WTC11 (cell line): ENCODE measurements at regions not wholly inside any gene's neighbourhood (a gene's known extent, or its start where the extent isn't known, plus 50 kb on each side); places are given as distances from the start of the nearest gene placed in this dataset.

ENCODE experiments used
- ATAC-seq: fragments of 200-7000 bp; cut with Tn5 transposase; 2 replicates; pipeline ENCODE4 v1.10.0; 2021; ENCODE audit warnings: mild to moderate bottlenecking, moderate library complexity
- CTCF ChIA-PET: fragments of 300-600 bp; sonication (Branson Sonifier 250); formaldehyde crosslinking; loops from one replicate; lab custom pipeline; 2021; ENCODE audit warnings: antibody characterized with exemption; lab: Charles Lee
- POLR2A ChIA-PET: fragments of 350-600 bp; sonication (Branson Sonifier 250); formaldehyde crosslinking; loops from one replicate; lab custom pipeline; 2021; ENCODE audit warnings: antibody characterized with exemption; lab: Charles Lee
- DNase-seq: peaks from one replicate; pipeline ENCODE4 v3.0.0; 2021; ENCODE audit warnings: low spot score
- H3K27ac Mint-ChIP-seq: 2 replicates; pipeline ENCODE4 v1.8.0; 2021; ENCODE audit warnings: mixed read lengths
- H3K27me3 Mint-ChIP-seq: 2 replicates; pipeline ENCODE4 v1.8.0; 2021; ENCODE audit warnings: low read depth, mild to moderate bottlenecking, moderate library complexity, mixed read lengths
- H3K36me3 Mint-ChIP-seq: 2 replicates; pipeline ENCODE4 v1.8.0; 2021; ENCODE audit warnings: mixed read lengths
- H3K4me1 Mint-ChIP-seq: 2 replicates; pipeline ENCODE4 v1.8.0; 2022; ENCODE audit warnings: mixed read lengths
- H3K4me3 Mint-ChIP-seq: 2 replicates; pipeline ENCODE4 v1.8.0; 2021; ENCODE audit warnings: mild to moderate bottlenecking, moderate library complexity, mixed read lengths
- H3K9me3 Mint-ChIP-seq: 2 replicates; pipeline ENCODE4 v1.8.0; 2021; ENCODE audit warnings: mixed read lengths
- CBFB ChIP-seq: sonication (generic); formaldehyde crosslinking; IDR thresholded peaks from 2 replicates; pipeline ENCODE4 v1.8.1; 2022; ENCODE audit warnings: mild to moderate bottlenecking, low read depth, missing genetic modification reagents
- CDX4 ChIP-seq: fragments of 250-450 bp; sonication (Bioruptor Pico); IDR thresholded peaks from 2 replicates; pipeline ENCODE4 v1.9.0; 2021; ENCODE audit warnings: moderate library complexity, mild to moderate bottlenecking, inconsistent platforms, borderline replicate concordance
- ELF4 ChIP-seq: sonication (generic); formaldehyde crosslinking; IDR thresholded peaks from 2 replicates; pipeline ENCODE4 v1.8.1; 2022; ENCODE audit warnings: low read depth, mild to moderate bottlenecking, moderate library complexity, missing genetic modification reagents
- ESRRA ChIP-seq: sonication (generic); formaldehyde crosslinking; IDR thresholded peaks from 2 replicates; pipeline ENCODE4 v1.8.1; 2022; ENCODE audit warnings: mild to moderate bottlenecking, missing genetic modification reagents, borderline replicate concordance
- ETV6 ChIP-seq: sonication (generic); formaldehyde crosslinking; IDR thresholded peaks from 2 replicates; pipeline ENCODE4 v1.8.1; 2022; ENCODE audit warnings: mild to moderate bottlenecking, missing genetic modification reagents
- FOXJ3 ChIP-seq: sonication (generic); formaldehyde crosslinking; IDR thresholded peaks from 2 replicates; pipeline ENCODE4 v1.9.0; 2021; ENCODE audit warnings: missing genetic modification reagents, mild to moderate bottlenecking, borderline replicate concordance
- FOXK1 ChIP-seq: sonication (generic); formaldehyde crosslinking; IDR thresholded peaks from 2 replicates; pipeline ENCODE4 v1.8.0; 2022; ENCODE audit warnings: mild to moderate bottlenecking, moderate library complexity, missing genetic modification reagents
- JAZF1 ChIP-seq: fragments of 250-450 bp; sonication (Bioruptor Pico); IDR thresholded peaks from 2 replicates; pipeline ENCODE4 v1.9.0; 2021; ENCODE audit warnings: moderate library complexity, mild to moderate bottlenecking, inconsistent platforms
- MAX ChIP-seq: sonication (generic); formaldehyde crosslinking; IDR thresholded peaks from 2 replicates; pipeline ENCODE4 v1.8.0; 2022; ENCODE audit warnings: mild to moderate bottlenecking, missing genetic modification reagents
- NFATC4 ChIP-seq: fragments of 250-450 bp; sonication (Bioruptor Pico); IDR thresholded peaks from 2 replicates; pipeline ENCODE4 v1.9.0; 2021; ENCODE audit warnings: mild to moderate bottlenecking
- NR1H2 ChIP-seq: sonication (generic); formaldehyde crosslinking; IDR thresholded peaks from 2 replicates; pipeline ENCODE4 v1.9.0; 2021; ENCODE audit warnings: mild to moderate bottlenecking, moderate library complexity, missing genetic modification reagents
- PREB ChIP-seq: sonication (generic); formaldehyde crosslinking; IDR thresholded peaks from 2 replicates; pipeline ENCODE4 v1.8.1; 2022; ENCODE audit warnings: mild to moderate bottlenecking, missing genetic modification reagents, moderate library complexity, borderline replicate concordance
- RELA ChIP-seq: sonication (generic); formaldehyde crosslinking; IDR thresholded peaks from 2 replicates; pipeline ENCODE4 v1.8.1; 2022; ENCODE audit warnings: missing genetic modification reagents, mild to moderate bottlenecking, borderline replicate concordance
- SMAD3 ChIP-seq: sonication (generic); formaldehyde crosslinking; IDR thresholded peaks from 2 replicates; pipeline ENCODE4 v1.8.0; 2022; ENCODE audit warnings: missing genetic modification reagents, mild to moderate bottlenecking, borderline replicate concordance
- ZNF121 ChIP-seq: sonication (generic); formaldehyde crosslinking; IDR thresholded peaks from 2 replicates; pipeline ENCODE4 v1.8.0; 2023; ENCODE audit warnings: missing genetic modification reagents
- TF ChIP-seq, protein P1 (sequence below): sonication (generic); formaldehyde crosslinking; IDR thresholded peaks from 2 replicates; pipeline ENCODE4 v1.8.1; 2023; ENCODE audit warnings: mild to moderate bottlenecking, missing genetic modification reagents
- TF ChIP-seq, protein P2 (sequence below): fragments of 250-450 bp; sonication (Bioruptor Pico); conservative IDR thresholded peaks from 2 replicates; pipeline ENCODE4 v1.9.0; 2021; ENCODE audit warnings: mild to moderate bottlenecking
- TF ChIP-seq, protein P3 (sequence below): sonication (generic); formaldehyde crosslinking; IDR thresholded peaks from 2 replicates; pipeline ENCODE4 v1.8.1; 2022; ENCODE audit warnings: mild to moderate bottlenecking, moderate library complexity, missing genetic modification reagents

DNA sequence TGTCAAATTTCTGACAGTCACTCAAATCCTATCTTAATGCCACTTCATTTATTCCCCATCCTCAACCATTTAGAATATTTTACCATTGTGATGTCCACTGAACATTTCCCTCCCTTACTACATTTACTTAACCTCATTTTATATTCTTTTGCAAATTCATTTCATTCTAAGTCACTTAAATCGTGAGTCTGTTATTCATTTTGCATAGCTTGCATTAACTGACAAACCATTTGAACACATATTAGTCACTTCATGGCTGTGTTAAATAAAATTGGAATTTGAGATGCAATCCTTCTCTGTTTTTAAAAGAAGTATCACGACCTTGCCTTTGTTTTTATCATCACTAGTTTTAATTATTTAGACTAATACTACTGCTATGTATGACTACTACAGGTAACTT, 199.4 kb upstream of the COL11A1 start:
- ChIA-PET POLR2A (no interaction called here), CTCF (no interaction called here)
- Mint-ChIP-seq H3K4me3 (no peak overlapping the region), H3K27ac (no peak overlapping the region), H3K36me3 (no peaks in the 10 kb centered on the region), H3K27me3 (no peaks in the 10 kb centered on the region), H3K9me3 (no peaks in the 10 kb centered on the region; the same call in 1 of the 2 replicates), H3K4me1 (no peaks in the 10 kb centered on the region)
- TF ChIP-seq CBFB (CRISPR knock-in tag) = no peak
- no peak for TF ChIP-seq CDX4 (CRISPR knock-in tag)
- no peak for TF ChIP-seq FOXJ3 (CRISPR knock-in tag)
- TF ChIP-seq PREB (CRISPR knock-in tag) = no peak
- no peak for TF ChIP-seq NR1H2
- TF ChIP-seq, protein P1, sequence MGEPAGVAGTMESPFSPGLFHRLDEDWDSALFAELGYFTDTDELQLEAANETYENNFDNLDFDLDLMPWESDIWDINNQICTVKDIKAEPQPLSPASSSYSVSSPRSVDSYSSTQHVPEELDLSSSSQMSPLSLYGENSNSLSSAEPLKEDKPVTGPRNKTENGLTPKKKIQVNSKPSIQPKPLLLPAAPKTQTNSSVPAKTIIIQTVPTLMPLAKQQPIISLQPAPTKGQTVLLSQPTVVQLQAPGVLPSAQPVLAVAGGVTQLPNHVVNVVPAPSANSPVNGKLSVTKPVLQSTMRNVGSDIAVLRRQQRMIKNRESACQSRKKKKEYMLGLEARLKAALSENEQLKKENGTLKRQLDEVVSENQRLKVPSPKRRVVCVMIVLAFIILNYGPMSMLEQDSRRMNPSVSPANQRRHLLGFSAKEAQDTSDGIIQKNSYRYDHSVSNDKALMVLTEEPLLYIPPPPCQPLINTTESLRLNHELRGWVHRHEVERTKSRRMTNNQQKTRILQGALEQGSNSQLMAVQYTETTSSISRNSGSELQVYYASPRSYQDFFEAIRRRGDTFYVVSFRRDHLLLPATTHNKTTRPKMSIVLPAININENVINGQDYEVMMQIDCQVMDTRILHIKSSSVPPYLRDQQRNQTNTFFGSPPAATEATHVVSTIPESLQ (CRISPR knock-in tag) = no peak
- TF ChIP-seq, protein P2, sequence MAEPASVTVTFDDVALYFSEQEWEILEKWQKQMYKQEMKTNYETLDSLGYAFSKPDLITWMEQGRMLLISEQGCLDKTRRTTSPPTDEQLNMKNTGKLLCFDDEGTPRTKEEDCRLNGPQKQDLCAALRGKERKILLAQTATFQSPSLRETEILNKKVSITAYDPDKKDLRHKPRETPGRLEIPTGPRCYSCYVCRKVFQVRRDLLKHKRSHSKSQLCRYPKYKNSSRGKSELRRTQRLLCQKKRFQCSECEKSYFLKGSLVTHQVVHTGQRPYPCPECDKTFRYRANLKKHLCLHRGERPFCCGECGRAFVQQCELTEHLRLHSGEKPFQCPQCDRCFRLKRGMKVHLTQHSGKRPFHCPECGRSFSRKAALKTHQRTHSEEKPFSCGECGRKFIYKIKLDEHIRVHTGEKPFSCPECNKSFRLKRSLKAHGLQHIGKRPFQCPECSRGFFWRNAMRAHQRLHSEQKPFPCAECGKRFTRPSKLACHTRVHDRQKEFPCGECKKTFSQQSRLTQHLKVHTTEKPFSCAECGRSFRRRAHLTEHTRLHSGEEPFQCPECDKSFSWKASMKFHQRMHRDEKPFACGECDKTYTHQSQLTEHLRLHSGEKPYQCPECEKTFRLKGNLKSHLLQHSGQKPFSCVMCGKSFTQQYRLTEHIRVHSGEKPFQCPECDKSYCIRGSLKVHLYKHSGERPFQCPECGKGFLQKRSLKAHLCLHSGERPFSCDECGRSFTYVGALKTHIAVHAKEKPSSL (CRISPR knock-in tag) = no peak
- no peak for TF ChIP-seq FOXK1
- no peak for TF ChIP-seq ETV6 (CRISPR knock-in tag)
- ATAC-seq (no peak), DNase-seq (no peak)

DNA sequence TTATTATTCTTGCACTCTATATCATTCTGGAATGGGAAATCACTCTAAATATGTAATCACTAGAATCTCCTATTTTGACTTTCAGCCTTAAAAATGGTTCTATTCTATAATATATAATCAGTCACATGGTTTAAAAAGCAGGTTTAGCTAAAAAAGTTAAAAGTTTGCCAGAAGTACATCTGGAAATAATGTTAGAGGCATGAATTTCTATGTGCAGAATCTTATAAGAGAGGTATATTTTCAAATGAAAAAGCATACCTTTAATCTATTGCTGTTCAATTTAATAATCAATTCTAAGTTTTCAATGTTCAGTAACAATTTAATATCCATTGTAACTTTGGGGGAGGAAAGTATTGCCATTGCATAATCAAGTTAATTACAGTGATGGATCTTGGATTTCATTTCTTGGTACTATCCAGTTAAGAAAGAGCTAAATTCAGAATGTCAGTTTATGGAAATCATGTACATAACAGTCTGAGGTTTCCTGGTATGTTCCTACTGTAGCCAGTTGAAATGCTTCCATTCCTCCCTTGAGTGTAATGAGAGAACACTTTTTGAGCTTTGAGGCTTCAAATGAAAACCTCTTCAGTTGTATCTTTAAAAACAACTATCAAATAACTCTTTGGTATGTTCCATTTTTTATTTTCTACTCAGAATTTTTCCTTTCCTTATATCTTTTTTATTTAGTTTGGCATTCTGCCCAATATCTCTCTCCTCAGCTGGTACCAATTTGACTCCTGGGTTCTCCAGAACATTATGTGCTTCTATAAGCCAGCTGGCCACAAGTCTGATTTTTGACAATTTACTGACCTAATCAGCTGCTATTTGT, 175.7 kb upstream of the COL11A1 start:
- peaks cover 36% of the 10 kb centered on the region for H3K9me3 Mint-ChIP-seq
- CTCF ChIA-PET = no interaction called here
- no peak for DNase-seq
- TF ChIP-seq ELF4 = no peak
- TF ChIP-seq RELA (CRISPR knock-in tag) = no peak
- TF ChIP-seq NR1H2 = no peak
- TF ChIP-seq, protein P3, sequence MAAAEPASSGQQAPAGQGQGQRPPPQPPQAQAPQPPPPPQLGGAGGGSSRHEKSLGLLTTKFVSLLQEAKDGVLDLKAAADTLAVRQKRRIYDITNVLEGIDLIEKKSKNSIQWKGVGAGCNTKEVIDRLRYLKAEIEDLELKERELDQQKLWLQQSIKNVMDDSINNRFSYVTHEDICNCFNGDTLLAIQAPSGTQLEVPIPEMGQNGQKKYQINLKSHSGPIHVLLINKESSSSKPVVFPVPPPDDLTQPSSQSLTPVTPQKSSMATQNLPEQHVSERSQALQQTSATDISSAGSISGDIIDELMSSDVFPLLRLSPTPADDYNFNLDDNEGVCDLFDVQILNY (CRISPR knock-in tag) = no peak
- no peak for TF ChIP-seq FOXK1
- TF ChIP-seq ESRRA = no peak
- no peak for TF ChIP-seq JAZF1 (CRISPR knock-in tag)
- TF ChIP-seq ZNF121 = no peak
- TF ChIP-seq NFATC4 (CRISPR knock-in tag) = no peak
- no peak for TF ChIP-seq SMAD3 (CRISPR knock-in tag)
- no peak for TF ChIP-seq MAX (CRISPR knock-in tag)
- TF ChIP-seq, all 79 proteins: peak for 0
- H3K27me3 Mint-ChIP-seq = no peaks in the 10 kb centered on the region
- ATAC-seq = no peak
- POLR2A ChIA-PET = no interaction called here
- H3K4me1 Mint-ChIP-seq = no peaks in the 10 kb centered on the region
- peaks cover 5% of the 10 kb centered on the region; the same call in 1 of the 2 replicates for H3K36me3 Mint-ChIP-seq
- no peak overlapping the region for H3K27ac Mint-ChIP-seq
- no peak overlapping the region for H3K4me3 Mint-ChIP-seq
